AML-193 (cell line): ENCODE measurements at regions not wholly inside any gene's neighbourhood (a gene's known extent, or its start where the extent isn't known, plus 50 kb on each side); places are given as distances from the start of the nearest gene placed in this dataset.
A peak's percentile ranks its signal among the peaks of the same experiment; 100 is the strongest.

Experiments used
- DNase-seq, 2 experiments: peaks; one replicate each; lab custom pipeline; 2025; lab: John Stamatoyannopoulos, UW

DNA sequence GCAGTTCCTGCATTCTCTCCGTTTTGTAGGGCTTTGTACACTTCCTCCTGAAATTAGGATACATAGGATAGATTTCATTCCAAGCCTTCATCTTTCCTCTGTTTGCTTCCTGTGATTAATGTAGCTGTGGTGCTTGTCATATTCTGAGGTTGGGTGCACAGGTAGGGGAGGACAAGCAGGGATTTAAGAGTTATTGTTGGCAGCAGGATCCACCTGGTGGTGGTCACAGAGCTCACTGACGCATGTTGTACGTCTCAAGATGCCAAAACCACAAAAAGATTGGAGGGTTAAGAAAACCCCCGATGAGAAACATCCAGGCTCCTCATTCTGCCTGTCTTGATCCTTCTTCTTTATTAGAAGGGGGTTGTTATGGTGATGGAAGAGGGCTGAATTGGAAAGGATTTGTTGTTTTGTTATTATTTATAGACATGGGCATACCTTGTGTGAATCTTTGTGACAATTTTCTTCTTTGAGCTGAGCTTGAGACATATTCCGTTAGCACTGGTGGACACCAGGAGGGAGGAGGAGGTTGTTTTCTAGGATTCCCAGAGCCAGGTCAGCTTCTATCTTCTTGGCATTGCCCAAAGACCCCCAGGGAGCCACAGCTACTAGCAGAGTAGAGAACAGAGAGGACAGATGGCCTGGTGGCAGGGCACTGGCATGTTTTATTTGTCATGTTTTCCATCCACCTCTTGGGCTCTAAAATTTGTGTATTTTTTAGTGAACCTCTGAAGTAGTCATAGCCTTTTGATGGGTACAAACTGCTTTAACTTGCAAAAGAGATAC is 57.7 kb upstream of the LARS2 start:
- DNase-seq = no peak

DNA sequence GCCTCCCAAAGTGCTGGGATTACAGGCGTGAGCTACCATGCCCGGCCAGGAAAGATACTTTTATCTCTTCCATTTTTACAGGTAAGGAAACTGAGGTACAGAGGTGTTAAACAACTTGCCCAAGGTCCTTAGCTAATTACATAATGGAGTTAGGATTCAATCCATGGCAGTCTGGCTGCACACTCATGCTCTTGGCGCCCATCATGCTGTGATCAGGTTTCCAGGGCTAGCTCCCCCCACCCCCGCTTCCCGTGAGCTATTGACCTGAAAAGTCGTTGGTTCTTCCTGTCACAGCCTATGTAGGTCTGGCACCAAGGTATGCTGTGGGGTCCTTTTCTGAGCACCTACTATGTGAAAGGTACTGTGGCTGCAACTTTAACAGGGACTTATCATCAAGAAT is 55.9 kb upstream of the LARS2 start:
- DNase-seq = no peak

DNA sequence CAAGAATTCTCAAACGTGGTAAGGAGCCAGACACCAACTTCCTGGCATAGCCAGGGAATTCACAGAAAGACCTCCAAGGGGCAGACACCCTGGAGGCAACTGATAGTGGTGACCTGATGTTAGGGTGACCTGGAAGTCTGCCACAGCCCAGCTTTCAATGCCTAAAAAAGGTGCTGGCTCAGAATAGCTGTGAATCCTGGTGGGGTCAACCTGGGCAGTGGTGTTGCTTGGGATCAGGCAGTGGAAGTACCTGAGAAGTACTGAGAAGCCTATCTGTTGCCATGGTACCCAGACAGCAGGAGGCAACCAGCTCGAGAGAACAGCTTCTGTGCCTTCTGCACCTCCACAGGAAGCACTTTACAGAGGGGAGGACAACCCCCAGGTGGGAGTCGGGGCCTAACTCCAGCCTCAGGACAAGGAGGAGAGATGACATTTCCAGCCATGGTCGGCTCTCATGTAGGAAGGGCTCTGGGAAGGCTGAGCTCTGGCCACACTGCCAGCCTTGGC is 55.4 kb upstream of the LARS2 start:
- DNase-seq = no peak

DNA sequence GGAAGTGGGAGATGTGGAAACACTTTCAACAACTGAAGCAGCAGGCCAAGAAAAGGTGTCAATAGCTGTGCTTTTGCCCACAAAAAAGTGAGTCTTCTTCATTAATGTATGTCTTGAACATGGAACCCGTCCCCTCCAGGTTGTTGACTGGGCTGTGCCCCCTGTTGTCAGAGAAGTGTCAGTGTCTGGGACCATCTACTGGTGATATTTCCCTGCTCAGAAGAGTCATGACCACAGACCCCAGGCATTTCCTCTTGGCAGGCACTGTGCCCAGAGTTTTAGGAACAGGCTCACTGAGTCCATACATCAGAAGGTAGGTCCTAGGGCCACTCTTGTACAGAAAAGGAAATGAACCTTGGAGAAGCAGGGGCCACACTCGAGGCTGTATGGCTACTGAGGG is 54.8 kb upstream of the LARS2 start:
- DNase-seq = peak; percentile 33 to 60

DNA sequence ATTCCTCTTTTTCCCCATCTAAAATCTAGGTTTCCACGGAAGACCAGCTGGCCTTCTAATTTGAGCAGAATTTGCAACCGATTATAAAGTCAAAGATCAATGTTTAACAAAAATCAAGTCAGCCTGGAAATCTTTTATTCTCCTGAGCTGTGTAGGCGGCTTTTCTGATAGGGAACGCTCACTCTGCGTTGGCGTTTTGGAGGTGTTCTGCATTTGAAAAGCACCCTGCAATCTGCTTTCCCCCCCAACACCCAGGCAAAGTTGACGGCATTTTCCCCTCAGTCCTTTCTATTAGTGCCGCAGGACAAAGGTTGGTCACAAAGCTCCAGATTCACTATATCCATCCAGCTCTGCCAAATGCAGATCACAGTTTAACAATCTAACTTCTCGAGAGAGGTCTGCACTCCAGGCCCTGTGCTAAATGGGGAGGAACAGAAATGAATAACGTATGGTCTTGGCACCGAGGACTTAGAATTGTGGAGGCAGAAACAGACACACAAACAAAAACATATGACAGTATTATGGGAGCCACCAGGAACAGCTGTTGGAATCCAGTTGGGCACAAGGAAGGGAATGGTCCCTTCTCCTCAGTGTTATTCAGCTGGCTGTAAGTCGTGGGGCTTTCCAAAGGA is 50.4 kb upstream of the LARS2 start:
- DNase-seq = no peak
